Lower lobe of right lung (tissue), 2 donors: ENCODE measurements at regions not wholly inside any gene's neighbourhood (a gene's known extent, or its start where the extent isn't known, plus 50 kb on each side); places are given as distances from the start of the nearest gene placed in this dataset.

ENCODE experiments used
- ATAC-seq, 2 donors: fragments of 200-7000 bp; cut with Tn5 transposase; one replicate each; pipeline ENCODE4 v1.9.1; 2020 to 2022; ENCODE audit warnings: mild to moderate bottlenecking in 2 of 2, moderate library complexity in 2 of 2
- DNase-seq: peaks from one replicate; pipeline ENCODE4 v3.0.0-alpha.2; 2020
- H3K27ac ChIP-seq: fragments of 200-600 bp; one replicate; pipeline ENCODE4 v1.8.0; 2022
- H3K27me3 ChIP-seq: fragments of 200-600 bp; one replicate; pipeline ENCODE4 v1.8.0; 2022; ENCODE audit warnings: low read depth
- H3K36me3 ChIP-seq: fragments of 200-600 bp; one replicate; pipeline ENCODE4 v1.8.0; 2022; ENCODE audit warnings: mild to moderate bottlenecking
- H3K4me1 ChIP-seq: fragments of 200-600 bp; one replicate; pipeline ENCODE4 v1.8.0; 2022
- H3K4me3 ChIP-seq: fragments of 200-600 bp; one replicate; pipeline ENCODE4 v1.8.0; 2022; ENCODE audit warnings: mild to moderate bottlenecking
- H3K9me3 ChIP-seq: fragments of 200-600 bp; one replicate; pipeline ENCODE4 v1.8.0; 2022
- intact Hi-C: fragments of 100-400 bp; cut with DNase I; formaldehyde crosslinking; loops from one replicate; pipeline ENCODE4 v1.11.0; 2022
- TF ChIP-seq, protein P1 (sequence below): fragments of 200-600 bp; IDR thresholded peaks from one replicate; pipeline ENCODE4 v1.8.0; 2022; ENCODE audit warnings: antibody characterized with exemption, mild to moderate bottlenecking
- donor health status: DM: no; HTN: yes; CAD: no; lungs with severe emphysema.

DNA sequence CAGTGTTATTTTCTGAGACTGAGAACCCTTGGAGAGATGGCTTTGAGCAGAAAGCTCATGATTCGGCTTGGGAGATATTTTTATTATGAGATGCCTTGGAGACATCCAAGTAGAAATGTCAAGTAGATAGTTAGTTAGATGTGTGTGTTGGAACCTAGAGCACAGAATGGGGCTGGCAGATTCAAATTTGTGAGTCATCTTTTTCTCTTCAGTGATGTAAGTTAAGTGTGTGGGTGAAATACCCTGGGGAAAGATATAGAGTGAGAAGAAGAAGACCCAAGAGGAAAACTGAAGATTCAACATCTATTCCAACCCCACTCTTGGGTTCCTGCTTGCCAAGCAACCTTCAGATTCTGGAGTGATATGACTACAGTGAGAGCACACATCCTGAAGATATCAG, 580.8 kb upstream of the AMOT start:
- H3K9me3 ChIP-seq: no peaks in the 10 kb centered on the region
- no peaks in the 10 kb centered on the region for H3K27me3 ChIP-seq
- TF ChIP-seq, protein P1, sequence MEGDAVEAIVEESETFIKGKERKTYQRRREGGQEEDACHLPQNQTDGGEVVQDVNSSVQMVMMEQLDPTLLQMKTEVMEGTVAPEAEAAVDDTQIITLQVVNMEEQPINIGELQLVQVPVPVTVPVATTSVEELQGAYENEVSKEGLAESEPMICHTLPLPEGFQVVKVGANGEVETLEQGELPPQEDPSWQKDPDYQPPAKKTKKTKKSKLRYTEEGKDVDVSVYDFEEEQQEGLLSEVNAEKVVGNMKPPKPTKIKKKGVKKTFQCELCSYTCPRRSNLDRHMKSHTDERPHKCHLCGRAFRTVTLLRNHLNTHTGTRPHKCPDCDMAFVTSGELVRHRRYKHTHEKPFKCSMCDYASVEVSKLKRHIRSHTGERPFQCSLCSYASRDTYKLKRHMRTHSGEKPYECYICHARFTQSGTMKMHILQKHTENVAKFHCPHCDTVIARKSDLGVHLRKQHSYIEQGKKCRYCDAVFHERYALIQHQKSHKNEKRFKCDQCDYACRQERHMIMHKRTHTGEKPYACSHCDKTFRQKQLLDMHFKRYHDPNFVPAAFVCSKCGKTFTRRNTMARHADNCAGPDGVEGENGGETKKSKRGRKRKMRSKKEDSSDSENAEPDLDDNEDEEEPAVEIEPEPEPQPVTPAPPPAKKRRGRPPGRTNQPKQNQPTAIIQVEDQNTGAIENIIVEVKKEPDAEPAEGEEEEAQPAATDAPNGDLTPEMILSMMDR: no peak
- ATAC-seq: no peak
- H3K4me1 ChIP-seq: no peaks in the 10 kb centered on the region
- no peak overlapping the region for H3K27ac ChIP-seq
- intact Hi-C loops: no loop called here
- no peak for DNase-seq
- no peaks in the 10 kb centered on the region for H3K36me3 ChIP-seq
- no peak overlapping the region for H3K4me3 ChIP-seq

DNA sequence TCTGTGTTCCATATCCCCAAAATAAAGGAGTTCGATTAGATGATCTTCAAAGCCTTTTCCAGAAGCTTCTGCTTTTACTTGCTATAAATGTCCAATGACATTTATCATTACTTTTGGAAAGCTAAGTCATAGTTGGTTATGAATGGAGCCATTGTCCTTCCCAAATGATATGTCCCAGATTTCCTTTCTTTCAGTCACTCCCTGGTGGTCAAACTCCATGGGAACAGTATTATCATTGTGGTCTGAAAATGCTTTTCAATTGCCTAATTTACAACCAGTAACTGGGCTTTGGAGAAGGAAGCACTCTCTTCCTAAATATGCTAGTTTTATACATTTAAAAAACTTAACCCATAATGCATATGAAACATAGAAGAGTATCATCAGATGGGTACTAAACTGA, 571.5 kb upstream of the AMOT start:
- Histone ChIP-seq H3K9me3 (no peaks in the 10 kb centered on the region), H3K4me3 (no peak overlapping the region), H3K4me1 (no peaks in the 10 kb centered on the region), H3K27ac (no peak overlapping the region), H3K27me3 (no peaks in the 10 kb centered on the region), H3K36me3 (no peaks in the 10 kb centered on the region)
- ATAC-seq: no peak
- intact Hi-C loops: no loop called here
- TF ChIP-seq, protein P1: no peak
- DNase-seq: no peak

DNA sequence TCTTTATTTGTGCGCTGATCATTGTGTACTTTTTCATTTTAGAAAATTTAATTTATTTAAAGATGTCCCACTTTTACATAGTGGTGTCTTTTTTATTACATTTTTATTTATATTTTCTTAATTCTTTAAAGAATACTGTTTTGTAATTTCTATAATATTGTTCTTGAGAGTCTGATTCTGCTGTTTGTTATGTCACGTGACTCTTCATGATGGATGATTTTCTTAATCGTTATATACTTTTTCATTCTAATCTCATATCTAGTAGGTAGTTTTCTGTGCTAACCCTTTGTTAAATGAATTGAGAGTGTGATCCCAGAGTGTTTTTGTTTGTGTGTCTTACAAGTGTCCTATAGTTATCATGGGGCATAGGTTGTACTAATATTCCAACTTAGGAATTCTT, 568.2 kb upstream of the AMOT start:
- intact Hi-C loops: no loop called here
- ATAC-seq: no peak

DNA sequence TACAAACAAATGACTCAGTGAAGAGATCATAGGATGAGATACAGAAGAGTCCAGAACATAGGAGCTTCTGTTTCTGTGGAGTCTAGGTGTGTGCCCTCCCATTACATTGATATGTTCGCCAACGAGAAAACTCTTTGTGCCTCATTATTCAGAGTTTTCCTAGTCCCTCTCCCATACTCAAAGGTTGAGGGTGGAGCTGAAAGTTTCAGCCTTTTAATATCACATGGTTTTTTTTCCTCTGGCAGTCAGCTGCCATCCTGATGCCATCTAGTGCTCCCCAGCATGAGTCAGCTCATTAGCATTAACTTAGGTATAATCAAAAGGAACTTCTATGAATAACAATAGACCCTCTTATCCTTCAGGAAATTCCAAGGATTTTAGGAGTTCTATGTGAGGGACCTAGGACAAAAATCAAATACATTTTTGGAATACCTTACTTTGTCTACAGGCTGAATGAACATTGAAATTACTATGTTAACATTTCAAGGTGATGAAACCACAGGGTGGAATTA, 559.6 kb upstream of the AMOT start:
- intact Hi-C loops: no loop called here
- no peak overlapping the region for H3K27ac ChIP-seq
- H3K27me3 ChIP-seq: no peaks in the 10 kb centered on the region
- TF ChIP-seq, protein P1: no peak
- no peak overlapping the region for H3K4me3 ChIP-seq
- DNase-seq (no peak), ATAC-seq (no peak)
- no peaks in the 10 kb centered on the region for H3K36me3 ChIP-seq
- H3K9me3 ChIP-seq: no peaks in the 10 kb centered on the region
- no peaks in the 10 kb centered on the region for H3K4me1 ChIP-seq

More for the DNA sequence above, 568.2 kb upstream of the AMOT start:
- Histone ChIP-seq H3K4me1 (no peaks in the 10 kb centered on the region), H3K36me3 (no peaks in the 10 kb centered on the region), H3K27me3 (no peaks in the 10 kb centered on the region), H3K27ac (no peak overlapping the region), H3K9me3 (no peaks in the 10 kb centered on the region), H3K4me3 (no peak overlapping the region)
- DNase-seq: no peak
- TF ChIP-seq, protein P1: no peak

DNA sequence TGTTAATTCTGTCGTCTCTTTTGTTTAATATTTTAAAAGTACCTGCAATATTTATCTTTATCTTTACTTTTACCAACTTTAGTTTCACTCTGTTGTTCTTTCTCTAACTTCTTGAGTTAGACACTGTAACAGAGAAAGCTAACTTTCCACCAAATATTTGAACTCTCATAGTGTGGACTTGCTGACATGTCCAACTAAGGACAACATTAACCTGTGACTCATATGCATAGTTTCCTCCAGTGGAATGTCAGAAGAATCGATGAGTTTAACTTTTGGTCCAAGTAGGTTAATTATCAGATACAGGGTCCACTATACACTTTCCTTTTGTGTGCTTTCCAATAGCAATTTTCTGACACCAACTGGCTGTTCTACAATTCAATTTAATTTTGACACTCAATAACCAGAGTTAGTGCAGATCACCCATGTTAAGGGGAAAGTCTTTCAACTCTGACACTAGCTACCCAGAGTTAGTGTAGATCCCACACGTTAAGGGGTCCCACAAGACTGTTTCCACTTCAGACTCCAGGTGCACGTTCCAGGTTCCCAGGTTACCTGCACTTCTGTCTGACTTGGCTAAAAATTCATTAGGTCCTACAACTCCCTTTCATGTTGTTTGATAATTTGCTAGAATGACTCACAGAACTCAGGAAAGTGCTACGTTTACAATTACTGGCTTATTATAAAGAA, 559.0 kb upstream of the AMOT start:
- intact Hi-C loops: no loop called here
- H3K27me3 ChIP-seq: no peaks in the 10 kb centered on the region

More for the DNA sequence above, 559.0 kb upstream of the AMOT start:
- Histone ChIP-seq H3K9me3 (no peaks in the 10 kb centered on the region), H3K4me3 (no peak overlapping the region), H3K4me1 (no peaks in the 10 kb centered on the region), H3K36me3 (no peaks in the 10 kb centered on the region), H3K27ac (no peak overlapping the region)
- no peak for DNase-seq
- TF ChIP-seq, protein P1: no peak
- no peak for ATAC-seq
